H1 (cell line): ENCODE measurements at regions not wholly inside any gene's neighbourhood (a gene's known extent, or its start where the extent isn't known, plus 50 kb on each side); places are given as distances from the start of the nearest gene placed in this dataset.

ENCODE experiments used
- CTCF ChIA-PET: fragments of 300-600 bp; sonication (Branson Sonifier 250); formaldehyde crosslinking; loops from one replicate; lab custom pipeline; 2021; ENCODE audit not compliant: partially characterized antibody; lab: Charles Lee
- POLR2A ChIA-PET: fragments of 300-600 bp; sonication (Branson Sonifier 250); formaldehyde crosslinking; loops from one replicate; lab custom pipeline; 2021; ENCODE audit warnings: inconsistent platforms; ENCODE audit not compliant: partially characterized antibody; lab: Charles Lee
- DNase-seq, 2 experiments: peaks; one replicate each; pipeline versions ENCODE4 v3.0.0 to v3.0.0-alpha.2; 2010 to 2022; ENCODE audit warnings: low spot score in 2 of 2, low read depth in 1 of 2, mixed read lengths in 1 of 2
- FAIRE-seq: peaks from 2 replicates; lab custom pipeline; 2011; peaks lifted over from hg19 to GRCh38; lab: Jason Lieb, UNC
- H2AFZ ChIP-seq: 2 replicates; pipeline ENCODE4 v1.8.1; 2012; ENCODE audit warnings: low read length, inconsistent platforms
- H2AK5ac ChIP-seq: 2 replicates; pipeline ENCODE4 v1.6.1; 2013; ENCODE audit warnings: low read depth, low read length
- H2BK120ac ChIP-seq: replicated peaks from 2 replicates; pipeline ENCODE3; 2013; ENCODE audit warnings: low read depth, low read length, inconsistent platforms
- H2BK12ac ChIP-seq: 2 replicates; pipeline ENCODE4 v1.6.1; 2013; ENCODE audit warnings: low read depth, low read length
- H2BK15ac ChIP-seq: 2 replicates; pipeline ENCODE4 v1.6.1; 2013; ENCODE audit warnings: low read length
- H2BK20ac ChIP-seq: 2 replicates; pipeline ENCODE4 v1.6.1; 2013; ENCODE audit warnings: low read length
- H2BK5ac ChIP-seq: 2 replicates; pipeline ENCODE4 v1.6.1; 2013; ENCODE audit warnings: low read depth, low read length
- H3K14ac ChIP-seq: 2 replicates; pipeline ENCODE4 v1.6.1; 2013; ENCODE audit warnings: inconsistent platforms; ENCODE audit not compliant: insufficient read length
- H3K18ac ChIP-seq: 2 replicates; pipeline ENCODE4 v1.6.1; 2013; ENCODE audit warnings: low read length; ENCODE audit errors: extremely low read depth
- H3K23ac ChIP-seq: 2 replicates; pipeline ENCODE4 v1.6.1; 2013; ENCODE audit warnings: inconsistent platforms; ENCODE audit not compliant: insufficient read length
- H3K23me2 ChIP-seq: 2 replicates; pipeline ENCODE4 v1.6.1; 2013; ENCODE audit warnings: low read depth, low read length
- H3K27ac ChIP-seq: 2 replicates; pipeline ENCODE4 v1.6.1; 2011; ENCODE audit warnings: low read depth, low read length, inconsistent platforms
- H3K27me3 ChIP-seq, 4 experiments: replicated peaks in 1 of 4; 1 replicate in 1 of 4; 2 replicates in 3 of 4; pipeline versions ENCODE4 v1.6.1 to v1.8.1; 2011 to 2013; ENCODE audit warnings: low read length in 3 of 4, mild to moderate bottlenecking in 3 of 4, inconsistent platforms in 2 of 4, mixed read lengths in 2 of 4, moderate library complexity in 1 of 4; ENCODE audit not compliant: control insufficient read depth in 3 of 4, insufficient read depth in 3 of 4; ENCODE audit errors: extremely low read depth in 1 of 4
- H3K36me3 ChIP-seq, 4 experiments: 2 replicates each; pipeline versions ENCODE4 v1.6.1 to v1.8.1; 2011 to 2013; ENCODE audit warnings: mild to moderate bottlenecking in 4 of 4, low read length in 3 of 4, moderate library complexity in 2 of 4, control low read depth in 1 of 4, inconsistent platforms in 1 of 4; ENCODE audit not compliant: insufficient read depth in 4 of 4, control insufficient read depth in 2 of 4
- H3K4ac ChIP-seq: replicated peaks from 2 replicates; pipeline ENCODE3; 2013; ENCODE audit warnings: low read length, low read depth, mixed read lengths, inconsistent platforms; ENCODE audit not compliant: insufficient read length
- H3K4me1 ChIP-seq, 4 experiments: replicated peaks in 1 of 4; 1 replicate in 1 of 4; 2 replicates in 3 of 4; pipeline versions ENCODE4 v1.6.1 to v1.8.1; 2011 to 2013; ENCODE audit warnings: low read length in 3 of 4, inconsistent platforms in 2 of 4, mixed read lengths in 1 of 4; ENCODE audit not compliant: insufficient read depth in 4 of 4, control insufficient read depth in 3 of 4
- H3K4me2 ChIP-seq, 2 experiments: 2 replicates each; pipeline versions ENCODE4 v1.6.1 to v1.8.1; 2011 to 2013; ENCODE audit warnings: low read depth in 2 of 2, low read length in 2 of 2, control low read depth in 1 of 2, inconsistent platforms in 1 of 2, mild to moderate bottlenecking in 1 of 2; ENCODE audit not compliant: insufficient read depth in 1 of 2
- H3K4me3 ChIP-seq, 4 experiments: fragments of 200-600, 300-600 bp in 1 of 4; sonication (generic), shearing (Covaris generic), sonication (Bioruptor Twin) in 1 of 4; 2 replicates each; pipeline versions ENCODE4 v1.5.1 to v1.8.1; 2011 to 2016; ENCODE audit warnings: low read length in 4 of 4, low read depth in 3 of 4, control low read depth in 2 of 4, inconsistent platforms in 2 of 4, mild to moderate bottlenecking in 2 of 4, mixed read lengths in 1 of 4, moderate library complexity in 1 of 4; ENCODE audit not compliant: insufficient read depth in 2 of 4; ENCODE audit errors: extremely low read depth in 1 of 4
- H3K56ac ChIP-seq: replicated peaks from 2 replicates; pipeline ENCODE3; 2013; ENCODE audit warnings: low read depth, mild to moderate bottlenecking, mixed read lengths, low read length, inconsistent platforms; ENCODE audit not compliant: insufficient read length
- H3K79me1 ChIP-seq: 2 replicates; pipeline ENCODE4 v1.6.1; 2013; ENCODE audit warnings: low read depth, low read length, control low read depth
- H3K79me2 ChIP-seq, 2 experiments: 2 replicates each; pipeline versions ENCODE4 v1.6.1 to v1.8.1; 2012 to 2013; ENCODE audit warnings: low read length in 2 of 2, mild to moderate bottlenecking in 2 of 2, inconsistent platforms in 1 of 2; ENCODE audit not compliant: insufficient read depth in 2 of 2, control insufficient read depth in 1 of 2
- H3K9ac ChIP-seq, 4 experiments: replicated peaks in 1 of 4; 1 replicate in 1 of 4; 2 replicates in 3 of 4; pipeline versions ENCODE4 v1.6.1 to v1.8.1; 2011 to 2013; ENCODE audit warnings: low read depth in 3 of 4, low read length in 3 of 4, control low read depth in 2 of 4, mild to moderate bottlenecking in 2 of 4, moderate library complexity in 2 of 4, inconsistent platforms in 1 of 4; ENCODE audit errors: extremely low read depth in 1 of 4
- H3K9me3 ChIP-seq, 2 experiments: 2 replicates each; pipeline versions ENCODE4 v1.6.1 to v1.8.1; 2012 to 2013; ENCODE audit warnings: mild to moderate bottlenecking in 2 of 2, moderate library complexity in 2 of 2, control low read depth in 1 of 2, inconsistent platforms in 1 of 2, low read depth in 1 of 2, low read length in 1 of 2, mixed read lengths in 1 of 2; ENCODE audit not compliant: insufficient read depth in 2 of 2
- H4K20me1 ChIP-seq, 2 experiments: replicated peaks in 1 of 2; 2 replicates each; pipeline versions ENCODE3 to v1.8.1; 2011 to 2013; ENCODE audit warnings: inconsistent platforms in 2 of 2, low read length in 2 of 2, mild to moderate bottlenecking in 1 of 2; ENCODE audit not compliant: insufficient read depth in 2 of 2, control insufficient read depth in 1 of 2
- H4K5ac ChIP-seq: 2 replicates; pipeline ENCODE4 v1.6.1; 2013; ENCODE audit warnings: low read length, low read depth, mixed read lengths, inconsistent platforms; ENCODE audit not compliant: insufficient read length
- H4K8ac ChIP-seq: 2 replicates; pipeline ENCODE4 v1.8.0; 2013; ENCODE audit warnings: mild to moderate bottlenecking, moderate library complexity, low read length, inconsistent platforms; ENCODE audit not compliant: insufficient read depth; ENCODE audit errors: extremely low read depth
- H4K91ac ChIP-seq: replicated peaks from 2 replicates; pipeline ENCODE3; 2013; ENCODE audit warnings: low read length, mixed read lengths, inconsistent platforms; ENCODE audit not compliant: insufficient read length
- BACH1 ChIP-seq: IDR thresholded peaks from 2 replicates; pipeline ENCODE4 v1.6.1; 2012; ENCODE audit warnings: low read length, improper control_type of control experiment
- EP300 ChIP-seq, 2 experiments: IDR thresholded peaks; 1 replicate in 1 of 2; 2 replicates in 1 of 2; pipeline ENCODE4 v1.6.1; 2011 to 2012; ENCODE audit warnings: low read depth in 2 of 2, low read length in 2 of 2, mild to moderate bottlenecking in 2 of 2, borderline replicate concordance in 1 of 2, inconsistent platforms in 1 of 2, moderate library complexity in 1 of 2
- RNF2 ChIP-seq: fragments of 200-900, 300-1000 bp; sonication (generic); IDR thresholded peaks from 2 replicates; pipeline ENCODE4 v1.7.1; 2016; ENCODE audit warnings: borderline replicate concordance, low read depth, mild to moderate bottlenecking, antibody characterized with exemption, low read length; ENCODE audit not compliant: poor library complexity, severe bottlenecking; ENCODE audit errors: missing control alignments
- SIRT6 ChIP-seq: IDR thresholded peaks from one replicate; pipeline ENCODE4 v1.7.1; 2012; ENCODE audit warnings: low read length, inconsistent platforms
- WGBS, 2 experiments: shearing (Covaris generic) in 1 of 2; methylation state at CpG; one replicate each; pipeline versions ENCODE4 v1.1.6 to v1.1.7; 2013 to 2015; ENCODE audit warnings: low lambda C conversion rate in 2 of 2, mixed read lengths in 2 of 2, inconsistent platforms in 1 of 2, low coverage in 1 of 2, missing lambda C conversion rate in 1 of 2; ENCODE audit not compliant: insufficient replicate concordance in 2 of 2, insufficient coverage in 1 of 2, insufficient read length in 1 of 2; ENCODE audit errors: extremely low coverage in 1 of 2, missing lambda C conversion rate in 1 of 2; 5-methylcytosine and 5-hydroxymethylcytosine counted together

- H4K20me1 ChIP-seq = no peaks in the 10 kb centered on the region
- CTCF ChIA-PET = no interaction called here
- no peak overlapping the region for H2BK20ac ChIP-seq
- peak overlapping the region; percentile 77; the same call in 1 of the 2 replicates for H2BK5ac ChIP-seq
- H2AK5ac ChIP-seq = no peak overlapping the region
- no peak for FAIRE-seq
- TF ChIP-seq BACH1 (no peak), RNF2 (no peak), SIRT6 (no peak), EP300 (IDR thresholded peaks at IDR 0.05; ENCODE audit: borderline replicate concordance in 1 of 2, low read depth in 2 of 2, low read length in 2 of 2) (no peak)
- TF ChIP-seq, all 59 proteins: peak for 0
- no peak overlapping the region for H4K8ac ChIP-seq
- no peak overlapping the region for H2BK12ac ChIP-seq
- H3K18ac ChIP-seq = no peak overlapping the region
- H3K56ac ChIP-seq = no peak overlapping the region
- H3K14ac ChIP-seq = no peak overlapping the region
- no peak overlapping the region for H3K4ac ChIP-seq
- no peak for DNase-seq
- no peak overlapping the region for H4K91ac ChIP-seq
- H3K4me1 ChIP-seq = 0 out of 7 replicates have a peak, but pooled peaks cover 0 to 1% (median 0%) of the 10 kb centered on the region in 4 experiments
- no peak overlapping the region for H3K4me3 ChIP-seq
- H4K5ac ChIP-seq = no peak overlapping the region
- no peak overlapping the region for H2BK15ac ChIP-seq
- no peak overlapping the region for H3K9ac ChIP-seq
- no peaks in the 10 kb centered on the region for H3K9me3 ChIP-seq
- no peak overlapping the region for H2AFZ ChIP-seq
- H3K23me2 ChIP-seq = no peaks in the 10 kb centered on the region
- no peaks in the 10 kb centered on the region for H3K79me2 ChIP-seq
- H3K36me3 ChIP-seq = no peaks in the 10 kb centered on the region
- H3K27me3 ChIP-seq = no peaks in the 10 kb centered on the region
- no peak overlapping the region for H3K4me2 ChIP-seq
- H3K27ac ChIP-seq = no peak overlapping the region
- no peak overlapping the region for H2BK120ac ChIP-seq
- POLR2A ChIA-PET = no interaction called here
- H3K23ac ChIP-seq = no peak overlapping the region
- H3K79me1 ChIP-seq = no peaks in the 10 kb centered on the region
- 82% methylated on average over 2 of the region's 2 CpGs; no CpG with 5 or more reads in 1 of the 2 experiments for WGBS, 2 experiments
These were observed 881.8 kb upstream of the CITED2 start for GRCh38 chr6:140256248-140256647.
